Peyer's patch (tissue), 4 donors: ENCODE measurements at regions not wholly inside any gene's neighbourhood (a gene's known extent, or its start where the extent isn't known, plus 50 kb on each side); places are given as distances from the start of the nearest gene placed in this dataset.

Experiments
- POLR2A ChIP-seq, 2 donors: fragments of 450-650 bp; IDR thresholded peaks; one replicate each; pipeline ENCODE4 v1.5.1; 2017; ENCODE audit warnings: antibody characterized with exemption in 2 of 2, mild to moderate bottlenecking in 2 of 2, moderate library complexity in 2 of 2
- TF ChIP-seq, protein P1 (sequence below), 6 experiments: fragments of 450-650 bp in 4 of 6; fragments of 200-600 bp in 2 of 6; sonication (generic) in 1 of 6; IDR thresholded peaks; one replicate each; pipeline ENCODE4 v1.5.1; 2017 to 2019; ENCODE audit warnings: antibody characterized with exemption in 6 of 6, mild to moderate bottlenecking in 3 of 6, moderate library complexity in 1 of 6

DNA sequence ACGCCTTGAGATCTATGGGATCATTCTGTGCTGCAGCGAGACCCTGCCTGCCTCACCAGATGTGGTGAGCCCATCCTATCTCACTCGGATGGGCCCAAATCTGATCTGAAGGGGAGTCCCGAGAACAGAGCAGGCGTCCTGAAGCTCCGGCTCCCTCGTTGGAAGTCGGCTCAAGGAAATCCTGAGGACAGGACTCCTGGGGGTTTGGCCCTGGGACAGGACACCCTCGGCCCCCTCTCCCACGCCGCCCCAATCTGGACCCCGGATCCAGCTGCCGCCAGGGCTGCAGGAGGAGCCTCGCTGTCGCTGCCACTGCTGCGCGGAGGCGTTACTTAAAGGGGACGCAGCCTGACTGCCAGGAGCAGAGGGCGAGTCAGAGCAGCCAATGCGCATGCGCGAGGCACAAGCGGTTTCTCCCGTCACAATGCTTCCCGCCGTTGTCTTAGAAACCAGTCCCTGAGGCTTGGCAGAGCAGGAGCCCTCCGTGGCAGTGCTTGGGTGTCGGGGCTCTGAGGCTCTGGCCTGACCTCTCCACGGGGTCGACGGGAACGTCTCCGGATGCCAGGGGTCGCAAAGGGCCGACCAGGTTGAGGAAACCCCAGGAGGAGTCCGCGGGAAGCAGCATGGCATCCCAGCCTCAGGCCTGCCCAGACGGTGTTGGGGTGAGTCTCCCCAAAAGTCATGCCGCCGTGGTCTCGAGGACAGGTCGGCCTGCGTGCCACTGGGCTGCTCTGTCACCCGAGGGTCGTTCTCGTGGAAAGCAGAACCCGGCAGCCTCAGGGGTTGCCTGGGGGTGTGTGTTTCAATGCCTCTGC is 1567.8 kb upstream of the DEFB115 start:
- TF ChIP-seq POLR2A (IDR thresholded peaks at IDR 0.05) = no peak
- TF ChIP-seq, protein P1, sequence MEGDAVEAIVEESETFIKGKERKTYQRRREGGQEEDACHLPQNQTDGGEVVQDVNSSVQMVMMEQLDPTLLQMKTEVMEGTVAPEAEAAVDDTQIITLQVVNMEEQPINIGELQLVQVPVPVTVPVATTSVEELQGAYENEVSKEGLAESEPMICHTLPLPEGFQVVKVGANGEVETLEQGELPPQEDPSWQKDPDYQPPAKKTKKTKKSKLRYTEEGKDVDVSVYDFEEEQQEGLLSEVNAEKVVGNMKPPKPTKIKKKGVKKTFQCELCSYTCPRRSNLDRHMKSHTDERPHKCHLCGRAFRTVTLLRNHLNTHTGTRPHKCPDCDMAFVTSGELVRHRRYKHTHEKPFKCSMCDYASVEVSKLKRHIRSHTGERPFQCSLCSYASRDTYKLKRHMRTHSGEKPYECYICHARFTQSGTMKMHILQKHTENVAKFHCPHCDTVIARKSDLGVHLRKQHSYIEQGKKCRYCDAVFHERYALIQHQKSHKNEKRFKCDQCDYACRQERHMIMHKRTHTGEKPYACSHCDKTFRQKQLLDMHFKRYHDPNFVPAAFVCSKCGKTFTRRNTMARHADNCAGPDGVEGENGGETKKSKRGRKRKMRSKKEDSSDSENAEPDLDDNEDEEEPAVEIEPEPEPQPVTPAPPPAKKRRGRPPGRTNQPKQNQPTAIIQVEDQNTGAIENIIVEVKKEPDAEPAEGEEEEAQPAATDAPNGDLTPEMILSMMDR (IDR thresholded peaks at IDR 0.05) = no peak
